ENCODE measurements at regions not wholly inside any gene's neighbourhood (a gene's known extent, or its start where the extent isn't known, plus 50 kb on each side); places are given as distances from the start of the nearest gene placed in this dataset.

DNA sequence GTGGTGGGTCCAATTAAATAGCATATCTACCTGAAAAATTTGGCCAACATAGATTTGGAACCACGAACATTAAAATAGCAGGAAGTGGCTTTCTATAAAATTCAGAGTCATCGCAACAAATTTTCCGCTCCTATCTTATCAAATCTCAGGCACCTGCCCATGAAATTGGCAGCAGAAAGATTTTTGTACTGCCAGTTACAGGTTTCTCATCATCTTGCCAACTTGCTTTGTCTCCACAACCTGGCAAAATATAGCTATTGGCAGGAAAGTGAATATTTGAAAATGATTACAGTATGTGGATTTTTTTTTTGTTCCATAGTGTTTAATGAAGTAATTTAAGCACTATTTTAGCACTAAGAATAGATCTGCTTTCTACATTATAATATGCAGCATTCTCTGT is 161.6 kb upstream of the LRRC3B start:
- Histone ChIP-seq H3K27ac (ENCODE audit: low read depth in 1 of 2, low read length in 2 of 2) (no peak overlapping the region), H3K4me1 (ENCODE audit: control insufficient read depth in 4 of 4, insufficient read depth in 4 of 4, low read length in 3 of 4) (peaks cover 0 to 4% (median 2%) of the 10 kb centered on the region in 4 donors), H3K27me3 (ENCODE audit: control insufficient read depth in 4 of 4, insufficient read depth in 4 of 4, low read length in 3 of 4) (no peaks in the 10 kb centered on the region), H3K4me3 (ENCODE audit: low read depth in 1 of 3, low read length in 3 of 3) (no peak overlapping the region), H3K9ac (ENCODE audit: low read depth in 1 of 2, low read length in 2 of 2) (no peak overlapping the region), H3K9me3 (ENCODE audit: control insufficient read depth in 4 of 4, low read length in 3 of 4) (peaks cover 0 to 1% (median 0%) of the 10 kb centered on the region in 4 donors), H3K36me3 (ENCODE audit: control insufficient read depth in 4 of 4, insufficient read depth in 3 of 4, low read depth in 1 of 4, low read length in 3 of 4) (no peaks in the 10 kb centered on the region)
- 26% methylated on average over 3 of the region's 3 CpGs for WGBS
- no peak for DNase-seq (ENCODE audit: low spot score)
- TF ChIP-seq RAD21 (IDR thresholded peaks at IDR 0.05) (peak in 1 of 2 donors; percentile 5), RXRA (IDR thresholded peaks at IDR 0.05) (no peak), GABPA (IDR thresholded peaks at IDR 0.05 in 1 of 2, conservative IDR thresholded peaks at IDR 0.05 in 1 of 2) (no peak)
- TF ChIP-seq, protein P1, sequence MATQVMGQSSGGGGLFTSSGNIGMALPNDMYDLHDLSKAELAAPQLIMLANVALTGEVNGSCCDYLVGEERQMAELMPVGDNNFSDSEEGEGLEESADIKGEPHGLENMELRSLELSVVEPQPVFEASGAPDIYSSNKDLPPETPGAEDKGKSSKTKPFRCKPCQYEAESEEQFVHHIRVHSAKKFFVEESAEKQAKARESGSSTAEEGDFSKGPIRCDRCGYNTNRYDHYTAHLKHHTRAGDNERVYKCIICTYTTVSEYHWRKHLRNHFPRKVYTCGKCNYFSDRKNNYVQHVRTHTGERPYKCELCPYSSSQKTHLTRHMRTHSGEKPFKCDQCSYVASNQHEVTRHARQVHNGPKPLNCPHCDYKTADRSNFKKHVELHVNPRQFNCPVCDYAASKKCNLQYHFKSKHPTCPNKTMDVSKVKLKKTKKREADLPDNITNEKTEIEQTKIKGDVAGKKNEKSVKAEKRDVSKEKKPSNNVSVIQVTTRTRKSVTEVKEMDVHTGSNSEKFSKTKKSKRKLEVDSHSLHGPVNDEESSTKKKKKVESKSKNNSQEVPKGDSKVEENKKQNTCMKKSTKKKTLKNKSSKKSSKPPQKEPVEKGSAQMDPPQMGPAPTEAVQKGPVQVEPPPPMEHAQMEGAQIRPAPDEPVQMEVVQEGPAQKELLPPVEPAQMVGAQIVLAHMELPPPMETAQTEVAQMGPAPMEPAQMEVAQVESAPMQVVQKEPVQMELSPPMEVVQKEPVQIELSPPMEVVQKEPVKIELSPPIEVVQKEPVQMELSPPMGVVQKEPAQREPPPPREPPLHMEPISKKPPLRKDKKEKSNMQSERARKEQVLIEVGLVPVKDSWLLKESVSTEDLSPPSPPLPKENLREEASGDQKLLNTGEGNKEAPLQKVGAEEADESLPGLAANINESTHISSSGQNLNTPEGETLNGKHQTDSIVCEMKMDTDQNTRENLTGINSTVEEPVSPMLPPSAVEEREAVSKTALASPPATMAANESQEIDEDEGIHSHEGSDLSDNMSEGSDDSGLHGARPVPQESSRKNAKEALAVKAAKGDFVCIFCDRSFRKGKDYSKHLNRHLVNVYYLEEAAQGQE (IDR thresholded peaks at IDR 0.05): no peak

DNA sequence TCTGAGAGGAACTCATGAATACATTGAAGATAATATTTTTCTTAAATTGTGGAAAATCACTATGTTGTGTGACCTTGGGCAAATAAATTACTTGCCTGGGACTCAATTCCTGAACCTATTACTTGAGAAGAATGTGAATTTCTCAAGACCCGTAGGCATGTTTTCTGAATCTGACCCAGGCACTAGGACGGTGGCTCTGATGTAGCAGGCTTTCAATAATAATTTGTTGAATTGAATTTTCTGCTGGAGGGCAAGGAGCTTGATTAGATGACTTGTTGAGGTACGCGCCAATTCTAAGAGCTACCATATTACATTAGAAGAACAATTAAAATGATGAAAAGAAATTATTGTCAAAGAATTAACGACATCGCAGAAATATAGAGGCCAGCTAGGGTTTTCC is 150.2 kb upstream of the LRRC3B start:
- DNase-seq (ENCODE audit: low spot score): no peak
- H3K4me3 ChIP-seq (ENCODE audit: low read depth in 1 of 3, low read length in 3 of 3): no peak overlapping the region

More for the DNA sequence above, 150.2 kb upstream of the LRRC3B start:
- TF ChIP-seq, protein P2, sequence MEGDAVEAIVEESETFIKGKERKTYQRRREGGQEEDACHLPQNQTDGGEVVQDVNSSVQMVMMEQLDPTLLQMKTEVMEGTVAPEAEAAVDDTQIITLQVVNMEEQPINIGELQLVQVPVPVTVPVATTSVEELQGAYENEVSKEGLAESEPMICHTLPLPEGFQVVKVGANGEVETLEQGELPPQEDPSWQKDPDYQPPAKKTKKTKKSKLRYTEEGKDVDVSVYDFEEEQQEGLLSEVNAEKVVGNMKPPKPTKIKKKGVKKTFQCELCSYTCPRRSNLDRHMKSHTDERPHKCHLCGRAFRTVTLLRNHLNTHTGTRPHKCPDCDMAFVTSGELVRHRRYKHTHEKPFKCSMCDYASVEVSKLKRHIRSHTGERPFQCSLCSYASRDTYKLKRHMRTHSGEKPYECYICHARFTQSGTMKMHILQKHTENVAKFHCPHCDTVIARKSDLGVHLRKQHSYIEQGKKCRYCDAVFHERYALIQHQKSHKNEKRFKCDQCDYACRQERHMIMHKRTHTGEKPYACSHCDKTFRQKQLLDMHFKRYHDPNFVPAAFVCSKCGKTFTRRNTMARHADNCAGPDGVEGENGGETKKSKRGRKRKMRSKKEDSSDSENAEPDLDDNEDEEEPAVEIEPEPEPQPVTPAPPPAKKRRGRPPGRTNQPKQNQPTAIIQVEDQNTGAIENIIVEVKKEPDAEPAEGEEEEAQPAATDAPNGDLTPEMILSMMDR (IDR thresholded peaks at IDR 0.05; ENCODE audit: low read depth, low read length, missing input control): no peak
- TF ChIP-seq EGR1 (IDR thresholded peaks at IDR 0.05; ENCODE audit: low read depth in 2 of 2) (no peak), FOXA1 (IDR thresholded peaks at IDR 0.05) (no peak), TAF1 (conservative IDR thresholded peaks at IDR 0.05) (no peak), GABPA (IDR thresholded peaks at IDR 0.05 in 1 of 2, conservative IDR thresholded peaks at IDR 0.05 in 1 of 2) (no peak)
- TF ChIP-seq, protein P3, sequence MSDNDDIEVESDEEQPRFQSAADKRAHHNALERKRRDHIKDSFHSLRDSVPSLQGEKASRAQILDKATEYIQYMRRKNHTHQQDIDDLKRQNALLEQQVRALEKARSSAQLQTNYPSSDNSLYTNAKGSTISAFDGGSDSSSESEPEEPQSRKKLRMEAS (IDR thresholded peaks at IDR 0.05): no peak
- TF ChIP-seq, protein P4, sequence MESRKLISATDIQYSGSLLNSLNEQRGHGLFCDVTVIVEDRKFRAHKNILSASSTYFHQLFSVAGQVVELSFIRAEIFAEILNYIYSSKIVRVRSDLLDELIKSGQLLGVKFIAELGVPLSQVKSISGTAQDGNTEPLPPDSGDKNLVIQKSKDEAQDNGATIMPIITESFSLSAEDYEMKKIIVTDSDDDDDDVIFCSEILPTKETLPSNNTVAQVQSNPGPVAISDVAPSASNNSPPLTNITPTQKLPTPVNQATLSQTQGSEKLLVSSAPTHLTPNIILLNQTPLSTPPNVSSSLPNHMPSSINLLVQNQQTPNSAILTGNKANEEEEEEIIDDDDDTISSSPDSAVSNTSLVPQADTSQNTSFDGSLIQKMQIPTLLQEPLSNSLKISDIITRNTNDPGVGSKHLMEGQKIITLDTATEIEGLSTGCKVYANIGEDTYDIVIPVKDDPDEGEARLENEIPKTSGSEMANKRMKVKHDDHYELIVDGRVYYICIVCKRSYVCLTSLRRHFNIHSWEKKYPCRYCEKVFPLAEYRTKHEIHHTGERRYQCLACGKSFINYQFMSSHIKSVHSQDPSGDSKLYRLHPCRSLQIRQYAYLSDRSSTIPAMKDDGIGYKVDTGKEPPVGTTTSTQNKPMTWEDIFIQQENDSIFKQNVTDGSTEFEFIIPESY (IDR thresholded peaks at IDR 0.05): no peak
- TF ChIP-seq, protein P1 (IDR thresholded peaks at IDR 0.05): no peak
- no peaks in the 10 kb centered on the region for H3K4me1 ChIP-seq (ENCODE audit: control insufficient read depth in 4 of 4, insufficient read depth in 4 of 4, low read length in 3 of 4)
- H3K9ac ChIP-seq (ENCODE audit: low read depth in 1 of 2, low read length in 2 of 2): no peak overlapping the region
- H3K27ac ChIP-seq (ENCODE audit: low read depth in 1 of 2, low read length in 2 of 2): no peak overlapping the region
- no peaks in the 10 kb centered on the region for H3K36me3 ChIP-seq (ENCODE audit: control insufficient read depth in 4 of 4, insufficient read depth in 3 of 4, low read depth in 1 of 4, low read length in 3 of 4)
- 91% methylated on average over 6 of the region's 6 CpGs for WGBS
- no peaks in the 10 kb centered on the region for H3K27me3 ChIP-seq (ENCODE audit: control insufficient read depth in 4 of 4, insufficient read depth in 4 of 4, low read length in 3 of 4)
- no peaks in the 10 kb centered on the region for H3K9me3 ChIP-seq (ENCODE audit: control insufficient read depth in 4 of 4, low read length in 3 of 4)

Measured in liver (tissue), 8 donors.